TTC549 (cell line): ENCODE measurements at regions not wholly inside any gene's neighbourhood (a gene's known extent, or its start where the extent isn't known, plus 50 kb on each side); places are given as distances from the start of the nearest gene placed in this dataset.

Experiments used
- FAIRE-seq: peaks from 2 replicates; lab custom pipeline; 2012; peaks lifted over from hg19 to GRCh38; lab: Jason Lieb, UNC

- no peak for FAIRE-seq
These were observed 65.9 kb upstream of the RFC3 start for GRCh38 chr13:33752094-33752493.

GRCh38 chr13:33752597-33752996 is 65.4 kb upstream of the RFC3 start:
- FAIRE-seq: no peak

DNA sequence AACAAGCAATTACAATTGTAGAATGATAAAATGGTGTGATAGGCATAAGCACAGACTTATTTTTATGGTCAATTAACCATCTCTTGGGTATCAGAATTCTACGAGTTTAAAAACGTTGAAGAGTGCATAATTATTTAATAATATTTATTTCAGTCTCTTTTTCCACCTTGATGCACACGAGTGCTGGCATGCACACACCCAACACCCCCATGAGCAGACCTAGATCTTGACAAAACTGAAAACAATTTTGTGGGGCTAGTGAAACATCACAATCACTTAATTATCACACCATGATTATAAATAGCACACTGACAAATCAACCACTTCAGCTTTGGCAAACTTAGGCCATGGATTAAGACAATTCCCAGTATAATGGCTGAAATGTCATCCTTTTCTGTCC is 61.0 kb upstream of the RFC3 start:
- no peak for FAIRE-seq

- FAIRE-seq: no peak
These were observed 60.2 kb upstream of the RFC3 start for GRCh38 chr13:33757713-33758112.

GRCh38 chr13:33758113-33758512 is 59.8 kb upstream of the RFC3 start:
- FAIRE-seq: no peak

- FAIRE-seq: no peak
These were observed 56.2 kb upstream of the RFC3 start for GRCh38 chr13:33761740-33762139.

DNA sequence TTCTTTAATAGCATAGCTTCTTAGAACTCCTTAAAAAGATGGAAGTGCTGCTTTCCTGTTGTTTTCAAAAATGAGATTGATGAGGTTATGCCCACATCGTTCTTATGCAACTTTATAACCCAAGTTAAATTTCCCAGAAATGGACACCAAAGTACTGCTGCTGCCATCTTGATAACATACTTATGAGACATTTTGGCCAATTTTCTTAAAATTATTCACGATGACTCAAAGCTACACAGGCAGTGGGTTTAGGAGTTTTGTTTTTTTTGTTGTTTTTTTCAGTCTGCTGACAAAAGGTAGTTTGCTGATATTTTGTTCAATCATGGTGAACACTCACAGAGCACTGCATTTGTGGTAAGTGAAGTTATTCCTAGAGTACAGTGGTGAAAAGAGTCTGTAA is 54.9 kb upstream of the RFC3 start:
- FAIRE-seq: no peak

DNA sequence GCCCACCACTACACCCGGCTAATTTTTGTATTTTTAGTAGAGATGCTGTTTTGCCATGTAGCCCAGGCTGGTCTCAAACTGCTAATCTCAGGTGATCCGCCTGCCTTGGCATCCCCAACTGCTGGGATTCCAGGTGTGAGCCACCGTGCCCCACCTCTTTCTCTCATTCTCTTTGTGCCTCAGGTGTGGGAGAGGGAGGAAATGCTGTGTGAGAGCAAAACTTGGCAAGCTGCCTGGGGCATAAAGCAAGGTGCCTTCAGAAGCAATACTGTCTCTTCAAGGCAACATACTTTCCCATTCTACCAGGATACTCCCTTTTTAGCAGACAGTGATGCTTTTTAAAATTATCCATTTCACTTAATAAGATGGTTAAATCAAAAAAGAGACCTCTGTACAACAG is 53.2 kb upstream of the RFC3 start:
- FAIRE-seq: no peak

DNA sequence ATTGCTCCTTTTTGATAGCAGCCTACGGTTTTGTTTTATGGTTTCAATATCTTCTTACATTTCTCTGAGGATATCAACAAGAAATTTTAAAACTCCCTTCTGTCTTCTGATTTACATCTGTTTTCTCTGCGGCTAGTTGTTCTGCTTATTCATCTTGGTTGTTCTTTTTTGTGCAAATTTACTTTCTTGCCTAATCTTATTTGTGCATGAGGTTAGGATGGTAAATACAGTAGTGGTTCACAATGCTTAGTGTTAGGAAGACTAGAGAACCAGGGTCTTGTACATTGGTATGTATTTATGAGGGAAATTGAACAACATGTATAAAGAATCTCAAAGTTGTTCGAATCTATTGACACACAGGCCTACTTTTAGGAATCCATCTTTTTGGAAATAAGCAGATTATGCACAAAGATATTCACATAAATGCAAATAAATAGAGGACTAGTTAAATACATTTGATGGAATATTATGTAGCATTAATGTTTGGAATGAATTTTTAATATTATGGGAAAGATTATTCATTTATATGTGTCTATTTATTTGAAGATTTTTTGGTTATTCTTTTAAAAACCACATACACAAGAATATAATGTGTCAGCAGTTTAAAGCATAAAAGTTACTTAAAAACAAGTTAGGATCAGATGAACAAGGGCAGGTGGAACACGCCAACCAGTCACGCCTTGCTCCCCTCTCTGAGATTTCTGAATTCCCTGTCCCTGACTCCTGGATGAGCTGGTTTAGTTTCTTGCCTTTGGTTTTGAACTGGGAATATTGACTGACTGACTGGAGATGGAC is 51.4 kb upstream of the RFC3 start:
- FAIRE-seq: no peak

DNA sequence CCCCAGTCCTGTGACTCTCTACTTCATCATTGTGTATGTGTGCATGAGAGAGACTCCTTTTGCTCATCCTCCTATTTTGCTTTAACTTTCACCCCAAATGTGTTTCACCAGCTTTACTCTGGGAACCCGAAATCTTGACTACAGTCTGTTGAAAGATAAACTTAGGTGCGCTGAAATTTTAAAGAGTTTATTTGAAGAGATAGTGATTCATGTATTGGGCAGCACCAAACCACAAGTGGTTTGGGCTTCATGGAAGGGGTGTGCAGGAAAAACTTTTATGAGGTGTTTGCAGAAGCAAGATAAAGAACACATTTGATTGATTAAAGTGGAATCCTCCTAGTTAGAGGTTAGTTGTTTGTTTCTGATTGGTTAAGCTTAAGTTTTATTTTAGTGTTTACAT is 50.8 kb upstream of the RFC3 start:
- no peak for FAIRE-seq
